ENCODE measurements at regions not wholly inside any gene's neighbourhood (a gene's known extent, or its start where the extent isn't known, plus 50 kb on each side); places are given as distances from the start of the nearest gene placed in this dataset.

- DNase-seq (ENCODE audit: low spot score): no peak
- intact Hi-C loops (cut with DNase I): no loop called here
Measured at GRCh38 chr12:93039062-93039461, 110.0 kb upstream of the EEA1 start.

- intact Hi-C loops (cut with DNase I): no loop called here
- no peak for DNase-seq (ENCODE audit: low spot score)
Measured at GRCh38 chr12:93039930-93040329, 110.8 kb upstream of the EEA1 start.

- intact Hi-C loops (cut with DNase I): no loop called here
- no peak for DNase-seq (ENCODE audit: low spot score)
Measured at GRCh38 chr12:93040367-93040766, 111.3 kb upstream of the EEA1 start.

GRCh38 chr12:93041416-93041815, 112.3 kb upstream of the EEA1 start:
- DNase-seq (ENCODE audit: low spot score): no peak
- intact Hi-C loops (cut with DNase I): no loop called here

- DNase-seq (ENCODE audit: low spot score): no peak
- intact Hi-C loops (cut with DNase I): no loop called here
Measured at GRCh38 chr12:93042283-93042682, 113.2 kb upstream of the EEA1 start.

- DNase-seq (ENCODE audit: low spot score): no peak
- intact Hi-C loops (cut with DNase I): loop anchor here in 1 of 2 donors (1.0 kb wide), 1 partner anchor 36 kb away; no protein-coding TSS in a partner anchor
Measured at GRCh38 chr12:93042684-93043083, 113.6 kb upstream of the EEA1 start.

GRCh38 chr12:93043192-93043876, 114.2 kb upstream of the EEA1 start:
- intact Hi-C loops (cut with DNase I): loop anchor here in 1 of 2 donors (1.0 kb wide), 1 partner anchor 35 kb away; no protein-coding TSS in a partner anchor
- no peak for DNase-seq (ENCODE audit: low spot score)

GRCh38 chr12:93043877-93044209, 114.7 kb upstream of the EEA1 start:
- intact Hi-C loops (cut with DNase I): loop anchor here in 1 of 2 donors (1.0 kb wide), 1 partner anchor 34 kb away; no protein-coding TSS in a partner anchor
- DNase-seq (ENCODE audit: low spot score): no peak

- no peak for DNase-seq (ENCODE audit: low spot score)
- intact Hi-C loops (cut with DNase I): no loop called here
Measured at GRCh38 chr12:93047118-93047517, 118.0 kb upstream of the EEA1 start.

GRCh38 chr12:93048656-93049055, 119.6 kb upstream of the EEA1 start:
- DNase-seq (ENCODE audit: low spot score): no peak
- intact Hi-C loops (cut with DNase I): no loop called here

GRCh38 chr12:93050026-93050747, 121.1 kb upstream of the EEA1 start:
- no peak for DNase-seq (ENCODE audit: low spot score)
- intact Hi-C loops (cut with DNase I): no loop called here

- DNase-seq (ENCODE audit: low spot score): no peak
- intact Hi-C loops (cut with DNase I): no loop called here
Measured at GRCh38 chr12:93050748-93051081, 121.6 kb upstream of the EEA1 start.

GRCh38 chr12:93054021-93054420, 124.9 kb upstream of the EEA1 start:
- intact Hi-C loops (cut with DNase I): no loop called here
- no peak for DNase-seq (ENCODE audit: low spot score)

- intact Hi-C loops (cut with DNase I): no loop called here
- DNase-seq (ENCODE audit: low spot score): no peak
Measured at GRCh38 chr12:93055221-93055620, 126.1 kb upstream of the EEA1 start.

- intact Hi-C loops (cut with DNase I): no loop called here
- DNase-seq (ENCODE audit: low spot score): no peak
Measured at GRCh38 chr12:93056971-93057535, 128.0 kb upstream of the EEA1 start.

- intact Hi-C loops (cut with DNase I): no loop called here
- no peak for DNase-seq (ENCODE audit: low spot score)
Measured at GRCh38 chr12:93058280-93058679, 129.2 kb upstream of the EEA1 start.

GRCh38 chr12:93059288-93059687, 130.2 kb upstream of the EEA1 start:
- intact Hi-C loops (cut with DNase I): no loop called here
- no peak for DNase-seq (ENCODE audit: low spot score)

GRCh38 chr12:93059925-93060665, 131.0 kb upstream of the EEA1 start:
- no peak for DNase-seq (ENCODE audit: low spot score)
- intact Hi-C loops (cut with DNase I): no loop called here

- no peak for DNase-seq (ENCODE audit: low spot score)
- intact Hi-C loops (cut with DNase I): no loop called here
Measured at GRCh38 chr12:93060666-93061472, 131.8 kb upstream of the EEA1 start.
